ENCODE measurements at regions not wholly inside any gene's neighbourhood (a gene's known extent, or its start where the extent isn't known, plus 50 kb on each side); places are given as distances from the start of the nearest gene placed in this dataset.

GRCh38 chr6:14187406-14187805, 69.8 kb downstream of the CD83 start:
- Histone ChIP-seq H3K9me3 (ENCODE audit: severe bottlenecking) (no peaks in the 10 kb centered on the region), H3K4me3 (ENCODE audit: severe bottlenecking) (no peak overlapping the region), H3K27me3 (ENCODE audit: insufficient read depth, poor library complexity, severe bottlenecking) (no peaks in the 10 kb centered on the region), H3K36me3 (ENCODE audit: low read depth) (no peaks in the 10 kb centered on the region), H3K27ac (ENCODE audit: poor library complexity, severe bottlenecking) (no peak overlapping the region), H3K4me1 (ENCODE audit: insufficient read depth, poor library complexity, severe bottlenecking) (no peaks in the 10 kb centered on the region)
- no peak for TF ChIP-seq CTCF (IDR thresholded peaks at IDR 0.05; ENCODE audit: poor library complexity, severe bottlenecking)
- DNase-seq (ENCODE audit: low spot score) = no peak
- ATAC-seq (ENCODE audit: low read depth) = no peak

GRCh38 chr6:14189074-14189473, 71.5 kb downstream of the CD83 start:
- Histone ChIP-seq H3K27me3 (ENCODE audit: insufficient read depth, poor library complexity, severe bottlenecking) (no peaks in the 10 kb centered on the region), H3K27ac (ENCODE audit: poor library complexity, severe bottlenecking) (no peak overlapping the region), H3K4me3 (ENCODE audit: severe bottlenecking) (no peak overlapping the region), H3K9me3 (ENCODE audit: severe bottlenecking) (no peaks in the 10 kb centered on the region), H3K36me3 (ENCODE audit: low read depth) (no peaks in the 10 kb centered on the region), H3K4me1 (ENCODE audit: insufficient read depth, poor library complexity, severe bottlenecking) (no peaks in the 10 kb centered on the region)
- DNase-seq (ENCODE audit: low spot score) (no peak), ATAC-seq (ENCODE audit: low read depth) (no peak)
- TF ChIP-seq CTCF (IDR thresholded peaks at IDR 0.05; ENCODE audit: poor library complexity, severe bottlenecking) = no peak

- no peaks in the 10 kb centered on the region for H3K9me3 ChIP-seq (ENCODE audit: severe bottlenecking)
- DNase-seq (ENCODE audit: low spot score) (no peak), ATAC-seq (ENCODE audit: low read depth) (no peak)
- TF ChIP-seq CTCF (IDR thresholded peaks at IDR 0.05; ENCODE audit: poor library complexity, severe bottlenecking) = no peak
- no peaks in the 10 kb centered on the region for H3K27me3 ChIP-seq (ENCODE audit: insufficient read depth, poor library complexity, severe bottlenecking)
- no peak overlapping the region for H3K4me3 ChIP-seq (ENCODE audit: severe bottlenecking)
- no peaks in the 10 kb centered on the region for H3K36me3 ChIP-seq (ENCODE audit: low read depth)
- H3K4me1 ChIP-seq (ENCODE audit: insufficient read depth, poor library complexity, severe bottlenecking) = no peaks in the 10 kb centered on the region
- no peak overlapping the region for H3K27ac ChIP-seq (ENCODE audit: poor library complexity, severe bottlenecking)
These were observed 72.8 kb downstream of the CD83 start for GRCh38 chr6:14190191-14190928.

- H3K27me3 ChIP-seq (ENCODE audit: insufficient read depth, poor library complexity, severe bottlenecking) = no peaks in the 10 kb centered on the region
- DNase-seq (ENCODE audit: low spot score) = no peak
- TF ChIP-seq CTCF (IDR thresholded peaks at IDR 0.05; ENCODE audit: poor library complexity, severe bottlenecking) = no peak
- H3K9me3 ChIP-seq (ENCODE audit: severe bottlenecking) = no peaks in the 10 kb centered on the region
- no peaks in the 10 kb centered on the region for H3K36me3 ChIP-seq (ENCODE audit: low read depth)
- H3K4me1 ChIP-seq (ENCODE audit: insufficient read depth, poor library complexity, severe bottlenecking) = no peaks in the 10 kb centered on the region
- H3K27ac ChIP-seq (ENCODE audit: poor library complexity, severe bottlenecking) = no peak overlapping the region
- ATAC-seq (ENCODE audit: low read depth) = no peak
- no peak overlapping the region for H3K4me3 ChIP-seq (ENCODE audit: severe bottlenecking)
These were observed 73.3 kb downstream of the CD83 start for GRCh38 chr6:14190929-14191224.

- Histone ChIP-seq H3K4me3 (ENCODE audit: severe bottlenecking) (no peak overlapping the region), H3K9me3 (ENCODE audit: severe bottlenecking) (no peaks in the 10 kb centered on the region), H3K27me3 (ENCODE audit: insufficient read depth, poor library complexity, severe bottlenecking) (no peaks in the 10 kb centered on the region), H3K36me3 (ENCODE audit: low read depth) (no peaks in the 10 kb centered on the region), H3K4me1 (ENCODE audit: insufficient read depth, poor library complexity, severe bottlenecking) (no peaks in the 10 kb centered on the region), H3K27ac (ENCODE audit: poor library complexity, severe bottlenecking) (no peak overlapping the region)
- no peak for DNase-seq (ENCODE audit: low spot score)
- no peak for TF ChIP-seq CTCF (IDR thresholded peaks at IDR 0.05; ENCODE audit: poor library complexity, severe bottlenecking)
- no peak for ATAC-seq (ENCODE audit: low read depth)
These were observed 74.2 kb downstream of the CD83 start for GRCh38 chr6:14191761-14192160.
